ENCODE measurements at regions not wholly inside any gene's neighbourhood (a gene's known extent, or its start where the extent isn't known, plus 50 kb on each side); places are given as distances from the start of the nearest gene placed in this dataset.

- Histone ChIP-seq H3K27ac (ENCODE audit: low read depth, low read length) (no peak overlapping the region), H3K4me1 (ENCODE audit: control insufficient read depth, low read length) (no peaks in the 10 kb centered on the region), H4K20me1 (ENCODE audit: control insufficient read depth, insufficient read depth, low read depth, low read length) (no peaks in the 10 kb centered on the region), H3K36me3 (ENCODE audit: control insufficient read depth, low read length) (no peaks in the 10 kb centered on the region), H3K9me2 (replicated peaks; ENCODE audit: control insufficient read depth, low read length) (no peaks in the 10 kb centered on the region), H3K4me2 (ENCODE audit: low read length) (no peak overlapping the region), H3K4me3 (ENCODE audit: low read length) (no peak overlapping the region), H3F3A (ENCODE audit: control insufficient read depth, insufficient read depth) (no peaks in the 10 kb centered on the region), H3K9me3 (ENCODE audit: control insufficient read depth, insufficient read depth, low read length) (no peaks in the 10 kb centered on the region), H3K79me2 (ENCODE audit: control insufficient read depth, low read length) (no peaks in the 10 kb centered on the region), H3K27me3 (ENCODE audit: control insufficient read depth, low read length) (no peaks in the 10 kb centered on the region)
- no peak for TF ChIP-seq EZH2phosphoT487 (IDR thresholded peaks at IDR 0.05; ENCODE audit: borderline replicate concordance, low read length)
- TF ChIP-seq CTCF (IDR thresholded peaks at IDR 0.05; ENCODE audit: low read depth, low read length, poor library complexity, severe bottlenecking), result no peak
Measured at GRCh38 chr5:118616281-118616680, 372.1 kb downstream of the DTWD2 start.

- Histone ChIP-seq H3K27ac (ENCODE audit: low read depth, low read length) (no peak overlapping the region), H3K27me3 (ENCODE audit: control insufficient read depth, low read length) (no peaks in the 10 kb centered on the region), H3K36me3 (ENCODE audit: control insufficient read depth, low read length) (no peaks in the 10 kb centered on the region), H3K79me2 (ENCODE audit: control insufficient read depth, low read length) (no peaks in the 10 kb centered on the region), H3K4me2 (ENCODE audit: low read length) (no peak overlapping the region), H3F3A (ENCODE audit: control insufficient read depth, insufficient read depth) (no peaks in the 10 kb centered on the region), H4K20me1 (ENCODE audit: control insufficient read depth, insufficient read depth, low read depth, low read length) (no peaks in the 10 kb centered on the region), H3K9me2 (replicated peaks; ENCODE audit: control insufficient read depth, low read length) (no peaks in the 10 kb centered on the region), H3K4me3 (ENCODE audit: low read length) (no peak overlapping the region), H3K4me1 (ENCODE audit: control insufficient read depth, low read length) (no peaks in the 10 kb centered on the region), H3K9me3 (ENCODE audit: control insufficient read depth, insufficient read depth, low read length) (no peaks in the 10 kb centered on the region)
- TF ChIP-seq CTCF (IDR thresholded peaks at IDR 0.05; ENCODE audit: low read depth, low read length, poor library complexity, severe bottlenecking) (no peak), EZH2phosphoT487 (IDR thresholded peaks at IDR 0.05; ENCODE audit: borderline replicate concordance, low read length) (no peak)
Measured at GRCh38 chr5:118614731-118615456, 373.5 kb downstream of the DTWD2 start.

GRCh38 chr5:118611332-118611945 is 376.9 kb downstream of the DTWD2 start:
- no peak overlapping the region for H3K27ac ChIP-seq (ENCODE audit: low read depth, low read length)
- peak; percentile 71 for TF ChIP-seq CTCF (IDR thresholded peaks at IDR 0.05; ENCODE audit: low read depth, low read length, poor library complexity, severe bottlenecking)
- no peak for TF ChIP-seq EZH2phosphoT487 (IDR thresholded peaks at IDR 0.05; ENCODE audit: borderline replicate concordance, low read length)
- H3K9me3 ChIP-seq (ENCODE audit: control insufficient read depth, insufficient read depth, low read length), result no peaks in the 10 kb centered on the region

More at GRCh38 chr5:118611332-118611945, 376.9 kb downstream of the DTWD2 start:
- Histone ChIP-seq H3K36me3 (ENCODE audit: control insufficient read depth, low read length) (no peaks in the 10 kb centered on the region), H3K9me2 (replicated peaks; ENCODE audit: control insufficient read depth, low read length) (no peaks in the 10 kb centered on the region), H3K4me2 (ENCODE audit: low read length) (no peak overlapping the region), H3F3A (ENCODE audit: control insufficient read depth, insufficient read depth) (no peaks in the 10 kb centered on the region), H4K20me1 (ENCODE audit: control insufficient read depth, insufficient read depth, low read depth, low read length) (no peaks in the 10 kb centered on the region), H3K79me2 (ENCODE audit: control insufficient read depth, low read length) (no peaks in the 10 kb centered on the region), H3K4me1 (ENCODE audit: control insufficient read depth, low read length) (no peaks in the 10 kb centered on the region), H3K27me3 (ENCODE audit: control insufficient read depth, low read length) (no peaks in the 10 kb centered on the region), H3K4me3 (ENCODE audit: low read length) (no peak overlapping the region)
